ENCODE measurements at regions not wholly inside any gene's neighbourhood (a gene's known extent, or its start where the extent isn't known, plus 50 kb on each side); places are given as distances from the start of the nearest gene placed in this dataset.
"Not testable (repeated sequence)": the region's sequence is repeated elsewhere in the genome, so short reads cannot be mapped to it uniquely, and the experiment has no call there.

DNA sequence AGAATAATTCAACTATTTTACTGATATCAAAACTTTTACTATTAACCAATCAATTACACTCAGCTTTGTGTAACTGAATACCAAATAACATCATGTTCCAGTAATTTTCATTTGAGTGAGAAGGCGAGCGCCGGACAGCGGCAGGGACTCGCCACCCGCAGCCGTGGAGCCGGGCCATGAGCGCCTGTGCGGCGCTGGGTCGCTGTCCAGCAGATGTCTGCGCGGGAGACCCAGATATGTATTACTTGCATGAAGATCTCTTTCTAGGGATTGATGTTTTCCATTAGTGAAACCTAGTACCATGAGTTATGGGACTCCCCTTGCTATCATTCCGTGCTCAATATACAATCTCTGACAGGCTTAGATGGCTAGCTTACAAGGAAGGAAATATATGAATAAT lies 245.1 kb upstream of the PRSS16 start:
- Histone ChIP-seq H3K4me3 (no peak overlapping the region), H3K9me3 (replicated peaks in 1 of 3) (no peaks in the 10 kb centered on the region), H3K27ac (no peak overlapping the region), H3K4me1 (replicated peaks in 1 of 2) (no peaks in the 10 kb centered on the region), H3K36me3 (replicated peaks in 1 of 2) (no peaks in the 10 kb centered on the region), H3K27me3 (no peaks in the 10 kb centered on the region)
- intact Hi-C loops (cut with DNase I), result no loop called here
- no peak for DNase-seq
- WGBS, 4 donors, result 95 to 97% (median 96%) methylated on average over 15 of the region's 15 CpGs
- no peak for TF ChIP-seq POLR2A (IDR thresholded peaks at IDR 0.05)
- TF ChIP-seq, protein P1, sequence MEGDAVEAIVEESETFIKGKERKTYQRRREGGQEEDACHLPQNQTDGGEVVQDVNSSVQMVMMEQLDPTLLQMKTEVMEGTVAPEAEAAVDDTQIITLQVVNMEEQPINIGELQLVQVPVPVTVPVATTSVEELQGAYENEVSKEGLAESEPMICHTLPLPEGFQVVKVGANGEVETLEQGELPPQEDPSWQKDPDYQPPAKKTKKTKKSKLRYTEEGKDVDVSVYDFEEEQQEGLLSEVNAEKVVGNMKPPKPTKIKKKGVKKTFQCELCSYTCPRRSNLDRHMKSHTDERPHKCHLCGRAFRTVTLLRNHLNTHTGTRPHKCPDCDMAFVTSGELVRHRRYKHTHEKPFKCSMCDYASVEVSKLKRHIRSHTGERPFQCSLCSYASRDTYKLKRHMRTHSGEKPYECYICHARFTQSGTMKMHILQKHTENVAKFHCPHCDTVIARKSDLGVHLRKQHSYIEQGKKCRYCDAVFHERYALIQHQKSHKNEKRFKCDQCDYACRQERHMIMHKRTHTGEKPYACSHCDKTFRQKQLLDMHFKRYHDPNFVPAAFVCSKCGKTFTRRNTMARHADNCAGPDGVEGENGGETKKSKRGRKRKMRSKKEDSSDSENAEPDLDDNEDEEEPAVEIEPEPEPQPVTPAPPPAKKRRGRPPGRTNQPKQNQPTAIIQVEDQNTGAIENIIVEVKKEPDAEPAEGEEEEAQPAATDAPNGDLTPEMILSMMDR (IDR thresholded peaks at IDR 0.05), result no peak

DNA sequence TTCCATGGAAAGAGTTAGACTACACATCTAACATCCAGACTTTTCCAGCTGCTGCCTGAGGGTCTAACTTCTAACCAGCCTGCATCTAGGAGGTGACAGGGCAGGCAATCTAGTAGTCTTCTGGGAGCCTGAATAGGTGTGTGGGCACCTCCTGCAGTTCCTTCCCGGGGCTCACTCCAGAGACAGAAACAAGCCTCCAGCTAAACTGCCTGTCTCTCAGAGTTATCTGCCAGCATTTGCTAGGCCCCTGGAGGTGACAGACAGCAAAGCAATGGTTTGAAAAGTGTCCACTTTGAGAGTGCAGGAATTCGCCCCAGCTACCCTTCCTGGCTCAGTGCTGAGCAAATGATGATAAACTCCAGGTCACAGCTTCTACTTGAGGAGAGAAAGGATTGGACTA lies 240.5 kb upstream of the PRSS16 start:
- TF ChIP-seq POLR2A (IDR thresholded peaks at IDR 0.05), result no peak
- TF ChIP-seq, protein P1 (IDR thresholded peaks at IDR 0.05), result no peak
- Histone ChIP-seq H3K36me3 (replicated peaks in 1 of 2) (no peaks in the 10 kb centered on the region), H3K27ac (no peak overlapping the region), H3K4me1 (replicated peaks in 1 of 2) (no peaks in the 10 kb centered on the region), H3K9me3 (replicated peaks in 1 of 3) (no peaks in the 10 kb centered on the region), H3K27me3 (no peaks in the 10 kb centered on the region), H3K4me3 (no peak overlapping the region)
- WGBS, 4 donors, result 33 to 50% (median 48%) methylated on average over 2 of the region's 2 CpGs
- intact Hi-C loops (cut with DNase I), result no loop called here
- no peak for DNase-seq

DNA sequence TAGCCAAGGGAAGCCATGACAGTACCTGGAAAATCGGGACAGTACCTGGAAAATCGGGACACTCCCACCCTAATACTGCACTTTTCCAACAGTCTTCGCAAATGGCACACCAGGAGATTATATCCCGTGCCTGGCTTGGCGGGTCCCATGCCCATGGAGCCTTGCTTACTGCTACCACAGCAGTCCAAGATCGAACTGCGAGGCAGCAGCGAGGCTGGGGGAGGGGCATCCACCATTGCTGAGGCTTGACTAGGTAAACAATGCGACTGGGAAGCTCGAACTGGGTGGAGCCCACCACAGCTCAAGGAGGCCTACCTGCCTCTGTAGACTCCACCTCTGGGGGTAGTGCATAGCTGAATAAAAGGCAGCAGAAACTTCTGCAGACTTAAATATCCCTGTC lies 238.9 kb upstream of the PRSS16 start:
- H3K4me1 ChIP-seq (replicated peaks in 1 of 2); H3K27me3 ChIP-seq; intact Hi-C loops (cut with DNase I); H3K9me3 ChIP-seq (replicated peaks in 1 of 3); H3K4me3 ChIP-seq; H3K36me3 ChIP-seq (replicated peaks in 1 of 2); DNase-seq; H3K27ac ChIP-seq: not testable (repeated sequence)
- WGBS, 4 donors, result 92 to 96% (median 94%) methylated on average over 6 to 10 of the region's 10 CpGs

DNA sequence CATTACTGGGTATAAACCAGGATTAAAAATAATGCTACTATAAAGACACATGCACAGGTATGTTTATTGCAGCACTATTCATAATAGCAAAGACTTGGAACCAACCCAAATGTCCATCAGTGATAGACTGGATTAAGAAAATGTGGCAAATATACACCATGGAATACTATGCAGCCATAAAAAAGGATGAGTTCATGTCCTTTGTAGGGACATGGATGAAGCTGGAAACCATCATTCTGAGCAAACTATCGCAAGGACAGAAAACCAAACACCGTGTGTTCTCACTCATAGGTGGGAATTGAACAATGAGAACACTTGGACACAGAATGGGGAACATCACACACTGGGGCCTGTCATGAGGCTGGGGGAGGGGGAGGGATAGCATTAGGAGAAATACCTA lies 233.4 kb upstream of the PRSS16 start:
- H3K9me3 ChIP-seq (replicated peaks in 1 of 3); intact Hi-C loops (cut with DNase I); H3K4me1 ChIP-seq (replicated peaks in 1 of 2); H3K4me3 ChIP-seq; H3K27ac ChIP-seq; H3K27me3 ChIP-seq; DNase-seq; H3K36me3 ChIP-seq (replicated peaks in 1 of 2): not testable (repeated sequence)
- WGBS, 4 donors, result 98 to 100% (median 100%) methylated on average over 2 of the region's 2 CpGs

DNA sequence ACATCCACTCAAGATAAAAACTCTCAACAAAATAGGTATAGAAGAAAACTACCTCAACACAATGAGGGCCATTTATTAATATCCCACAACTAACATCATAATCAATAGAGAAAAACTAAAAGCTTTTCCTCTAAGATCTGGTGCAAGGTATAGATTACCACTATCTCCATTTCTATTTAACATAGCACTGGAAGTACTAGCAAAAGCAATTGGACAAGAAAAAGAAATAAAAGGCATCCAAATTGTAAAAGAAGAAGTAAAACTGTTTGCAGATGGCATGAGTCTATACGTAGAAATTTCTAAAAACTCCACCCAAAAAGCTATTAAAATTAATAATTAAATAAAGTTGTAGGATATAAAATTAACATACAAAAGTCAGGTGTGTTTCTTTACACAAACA lies 230.8 kb upstream of the PRSS16 start:
- TF ChIP-seq, protein P1 (IDR thresholded peaks at IDR 0.05), result no peak
- TF ChIP-seq POLR2A (IDR thresholded peaks at IDR 0.05), result no peak
- Histone ChIP-seq H3K36me3 (replicated peaks in 1 of 2) (no peaks in the 10 kb centered on the region), H3K4me3 (no peak overlapping the region), H3K9me3 (replicated peaks in 1 of 3) (peaks cover 0 to 5% (median 0%) of the 10 kb centered on the region in 3 donors), H3K27me3 (no peaks in the 10 kb centered on the region), H3K27ac (no peak overlapping the region), H3K4me1 (replicated peaks in 1 of 2) (peaks cover 0 to 5% of the 10 kb centered on the region in 2 donors)
- no peak for DNase-seq
- WGBS, 4 donors, result 0 to 52% (median 20%) methylated on average over 1 of the region's 1 CpG
- intact Hi-C loops (cut with DNase I), result no loop called here

DNA sequence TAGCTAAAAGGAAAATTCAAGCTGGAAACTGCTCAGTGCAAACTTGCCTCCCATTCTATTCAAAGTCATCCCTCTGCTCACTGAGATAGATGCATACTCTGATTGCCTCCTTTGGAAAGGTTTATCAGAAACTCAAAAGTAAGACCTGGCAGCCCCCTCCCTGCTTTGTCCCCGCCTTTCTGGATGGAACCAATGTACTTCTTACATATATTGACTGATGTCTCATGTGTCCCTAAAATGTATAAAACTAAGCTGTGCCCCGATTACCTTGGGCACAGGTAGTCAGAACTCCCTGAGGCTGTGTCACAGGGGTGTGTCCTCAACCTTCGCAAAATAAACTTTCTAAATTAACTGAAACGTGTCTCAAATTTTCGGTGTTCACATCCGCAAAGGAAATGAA lies 229.1 kb upstream of the PRSS16 start:
- H3K9me3 ChIP-seq (replicated peaks in 1 of 3); DNase-seq; H3K27ac ChIP-seq; H3K27me3 ChIP-seq; H3K4me3 ChIP-seq; H3K4me1 ChIP-seq (replicated peaks in 1 of 2); H3K36me3 ChIP-seq (replicated peaks in 1 of 2); intact Hi-C loops (cut with DNase I): not testable (repeated sequence)
- WGBS, 4 donors, result 92 to 99% (median 97%) methylated on average over 6 of the region's 6 CpGs

Data from adrenal gland (tissue), 9 donors.